H9 (cell line): ENCODE measurements at regions not wholly inside any gene's neighbourhood (a gene's known extent, or its start where the extent isn't known, plus 50 kb on each side); places are given as distances from the start of the nearest gene placed in this dataset.

ENCODE experiments used
- DNase-seq: peaks from one replicate; pipeline ENCODE4 v3.0.0-alpha.2; 2017
- H2AFZ ChIP-seq: one replicate; pipeline ENCODE4 v1.6.1; 2013; ENCODE audit warnings: mild to moderate bottlenecking, low read length, control low read depth, moderate library complexity
- H2AK5ac ChIP-seq: 2 replicates; pipeline ENCODE4 v1.6.1; 2013; ENCODE audit warnings: low read length, control low read depth, mixed read lengths; ENCODE audit not compliant: insufficient read length
- H2BK120ac ChIP-seq: one replicate; pipeline ENCODE4 v1.6.1; 2013; ENCODE audit warnings: low read depth, mild to moderate bottlenecking, low read length, control low read depth, inconsistent platforms; ENCODE audit not compliant: poor library complexity, severe bottlenecking
- H2BK12ac ChIP-seq: 2 replicates; pipeline ENCODE4 v1.6.1; 2013; ENCODE audit warnings: low read length, control low read depth, mixed read lengths, low read depth; ENCODE audit not compliant: insufficient read length
- H2BK15ac ChIP-seq: 2 replicates; pipeline ENCODE4 v1.6.1; 2013; ENCODE audit warnings: low read depth, low read length, control low read depth
- H2BK20ac ChIP-seq: one replicate; pipeline ENCODE4 v1.6.1; 2013; ENCODE audit warnings: low read depth, mild to moderate bottlenecking, low read length, control low read depth, inconsistent platforms; ENCODE audit not compliant: poor library complexity, severe bottlenecking
- H2BK5ac ChIP-seq: 2 replicates; pipeline ENCODE4 v1.6.1; 2013; ENCODE audit warnings: low read length, control low read depth, mixed read lengths; ENCODE audit not compliant: insufficient read length
- H3K14ac ChIP-seq: 2 replicates; pipeline ENCODE4 v1.6.1; 2013; ENCODE audit warnings: low read length, control low read depth; ENCODE audit not compliant: insufficient read depth
- H3K18ac ChIP-seq: 2 replicates; pipeline ENCODE4 v1.6.1; 2013; ENCODE audit warnings: low read depth, mild to moderate bottlenecking, mixed read lengths, low read length, control low read depth; ENCODE audit not compliant: insufficient read length
- H3K23ac ChIP-seq: 2 replicates; pipeline ENCODE4 v1.6.1; 2013; ENCODE audit warnings: low read length, control low read depth, mixed read lengths, low read depth; ENCODE audit not compliant: insufficient read length
- H3K23me2 ChIP-seq: 2 replicates; pipeline ENCODE4 v1.6.1; 2013; ENCODE audit warnings: low read depth, mild to moderate bottlenecking, mixed read lengths, low read length, control low read depth; ENCODE audit not compliant: insufficient read length, poor library complexity, severe bottlenecking
- H3K27ac ChIP-seq: 2 replicates; pipeline ENCODE4 v1.5.1; 2013; ENCODE audit warnings: low read length, control low read depth, mixed read lengths, low read depth; ENCODE audit not compliant: insufficient read length
- H3K27me3 ChIP-seq: 2 replicates; pipeline ENCODE4 v1.6.1; 2013; ENCODE audit warnings: low read length, control low read depth, inconsistent platforms; ENCODE audit not compliant: insufficient read depth
- H3K4ac ChIP-seq: 2 replicates; pipeline ENCODE4 v1.6.1; 2013; ENCODE audit warnings: low read depth, mild to moderate bottlenecking, control low read depth, inconsistent platforms, low read length, moderate library complexity
- H3K4me1 ChIP-seq: 2 replicates; pipeline ENCODE4 v1.6.1; 2013; ENCODE audit warnings: low read length, control low read depth, inconsistent platforms; ENCODE audit not compliant: insufficient read depth
- H3K4me2 ChIP-seq: 2 replicates; pipeline ENCODE4 v1.6.1; 2013; ENCODE audit warnings: low read length, control low read depth, mixed read lengths; ENCODE audit not compliant: insufficient read length, insufficient read depth
- H3K56ac ChIP-seq: 2 replicates; pipeline ENCODE4 v1.6.1; 2013; ENCODE audit warnings: low read depth, mild to moderate bottlenecking, mixed read lengths, low read length, control low read depth; ENCODE audit not compliant: insufficient read length
- H3K79me1 ChIP-seq: 2 replicates; pipeline ENCODE4 v1.6.1; 2013; ENCODE audit warnings: low read depth, mild to moderate bottlenecking, moderate library complexity, low read length, control low read depth, inconsistent platforms; ENCODE audit not compliant: insufficient read depth, poor library complexity, severe bottlenecking
- H3K79me2 ChIP-seq: 2 replicates; pipeline ENCODE4 v1.6.1; 2013; ENCODE audit warnings: low read length, control low read depth, inconsistent platforms; ENCODE audit not compliant: insufficient read depth
- H3K9ac ChIP-seq: 2 replicates; pipeline ENCODE4 v1.6.1; 2013; ENCODE audit warnings: low read length, control low read depth, mixed read lengths; ENCODE audit not compliant: insufficient read length; ENCODE audit errors: extremely low read depth
- H3K9me3 ChIP-seq: one replicate; pipeline ENCODE4 v1.6.1; 2013; ENCODE audit warnings: low read depth, low read length, inconsistent platforms; ENCODE audit not compliant: control insufficient read depth
- H3T11ph ChIP-seq: one replicate; pipeline ENCODE4 v1.6.1; 2013; ENCODE audit warnings: mild to moderate bottlenecking, low read length, control low read depth, inconsistent platforms
- H4K20me1 ChIP-seq: one replicate; pipeline ENCODE4 v1.6.1; 2013; ENCODE audit not compliant: control insufficient read depth, insufficient read length, insufficient read depth
- H4K5ac ChIP-seq: 2 replicates; pipeline ENCODE4 v1.6.1; 2013; ENCODE audit warnings: low read depth, mild to moderate bottlenecking, mixed read lengths, low read length, control low read depth; ENCODE audit not compliant: insufficient read length
- H4K8ac ChIP-seq: replicated peaks from 2 replicates; pipeline ENCODE4 v1.6.1; 2013; ENCODE audit warnings: low read length, control low read depth, mixed read lengths, low read depth; ENCODE audit not compliant: insufficient read length
- H4K91ac ChIP-seq: 2 replicates; pipeline ENCODE4 v1.6.1; 2013; ENCODE audit warnings: low read depth, mild to moderate bottlenecking, moderate library complexity, mixed read lengths, low read length, control low read depth; ENCODE audit not compliant: insufficient read length
- H3K27ac Mint-ChIP-seq, 3 experiments: 2 replicates in 2 of 3; 3 replicates in 1 of 3; pipeline ENCODE4 v1.8.0; 2020 to 2021; ENCODE audit warnings: mixed read lengths in 3 of 3, mild to moderate bottlenecking in 1 of 3, moderate library complexity in 1 of 3
- H3K27me3 Mint-ChIP-seq: 2 replicates; pipeline ENCODE4 v1.8.0; 2021; ENCODE audit warnings: low read depth, mild to moderate bottlenecking, moderate library complexity, mixed read lengths
- H3K36me3 Mint-ChIP-seq, 3 experiments: 2 replicates in 2 of 3; 3 replicates in 1 of 3; pipeline ENCODE4 v1.8.0; 2020 to 2021; ENCODE audit warnings: low read depth in 3 of 3, mixed read lengths in 3 of 3; ENCODE audit not compliant: insufficient read depth in 1 of 3
- H3K4me1 Mint-ChIP-seq, 2 experiments: 2 replicates each; pipeline ENCODE4 v1.8.0; 2020; ENCODE audit warnings: mixed read lengths in 2 of 2
- H3K4me3 Mint-ChIP-seq, 2 experiments: 2 replicates in 1 of 2; 3 replicates in 1 of 2; pipeline ENCODE4 v1.8.0; 2020 to 2021; ENCODE audit warnings: mild to moderate bottlenecking in 2 of 2, mixed read lengths in 2 of 2, moderate library complexity in 1 of 2
- H3K9me3 Mint-ChIP-seq, 2 experiments: 2 replicates in 1 of 2; 3 replicates in 1 of 2; pipeline ENCODE4 v1.8.0; 2020; ENCODE audit warnings: mild to moderate bottlenecking in 2 of 2, mixed read lengths in 2 of 2, moderate library complexity in 1 of 2
- CTCF ChIP-seq: fragments of 200-600 bp; sonication (generic); conservative IDR thresholded peaks from 3 replicates; pipeline ENCODE4 v1.8.0; 2021; ENCODE audit warnings: antibody characterized with exemption, mild to moderate bottlenecking
- WGBS: extraction: QIAGEN DNeasy Blood & Tissue Kit; methylation state at CpG from one replicate; pipeline ENCODE4 v1.1.7; 2013; ENCODE audit warnings: missing lambda C conversion rate, low lambda C conversion rate, mixed read lengths; ENCODE audit not compliant: insufficient read length; ENCODE audit errors: extremely low coverage; 5-methylcytosine and 5-hydroxymethylcytosine counted together

GRCh38 chr13:103134271-103134670, 68.1 kb upstream of the SLC10A2 start:
- no peak overlapping the region for H3K4me2 ChIP-seq
- no peak for DNase-seq
- no peak overlapping the region for H3K9ac ChIP-seq
- H3K27me3 Mint-ChIP-seq: no peaks in the 10 kb centered on the region
- H3K56ac ChIP-seq: no peak overlapping the region
- no peak overlapping the region for H2BK15ac ChIP-seq
- H4K20me1 ChIP-seq: no peaks in the 10 kb centered on the region
- H3K4me3 Mint-ChIP-seq: no peak overlapping the region
- no peak overlapping the region for H4K8ac ChIP-seq
- no peak overlapping the region for H3K27ac ChIP-seq
- no peak overlapping the region for H2AFZ ChIP-seq
- H3K9me3 Mint-ChIP-seq: no peaks in the 10 kb centered on the region; a peak in 1 of 5 replicates
- no peaks in the 10 kb centered on the region for H3K23me2 ChIP-seq
- no peak overlapping the region for H2BK12ac ChIP-seq
- TF ChIP-seq CTCF: no peak
- H2BK5ac ChIP-seq: no peak overlapping the region
- H3K27ac Mint-ChIP-seq: no peak overlapping the region
- no peak overlapping the region for H3K23ac ChIP-seq
- no peak overlapping the region for H2AK5ac ChIP-seq
- WGBS: no CpG with 5 or more reads among the region's 2 CpGs
- no peaks in the 10 kb centered on the region for H3K27me3 ChIP-seq
- H4K91ac ChIP-seq: no peak overlapping the region
- H2BK20ac ChIP-seq: no peak overlapping the region
- no peak overlapping the region for H3K14ac ChIP-seq
- no peak overlapping the region for H2BK120ac ChIP-seq
- no peaks in the 10 kb centered on the region for H3K36me3 Mint-ChIP-seq
- no peaks in the 10 kb centered on the region for H3K79me2 ChIP-seq
- peaks cover 0 to 5% of the 10 kb centered on the region in 2 experiments; a peak in 1 of 4 replicates for H3K4me1 Mint-ChIP-seq
- no peak overlapping the region for H3K4ac ChIP-seq
- H4K5ac ChIP-seq: no peak overlapping the region
- no peak overlapping the region for H3T11ph ChIP-seq
- no peaks in the 10 kb centered on the region for H3K4me1 ChIP-seq
- no peaks in the 10 kb centered on the region for H3K9me3 ChIP-seq
- H3K79me1 ChIP-seq: no peaks in the 10 kb centered on the region
- H3K18ac ChIP-seq: no peak overlapping the region
